Endothelial cell of umbilical vein (primary cell): ENCODE measurements at regions not wholly inside any gene's neighbourhood (a gene's known extent, or its start where the extent isn't known, plus 50 kb on each side); places are given as distances from the start of the nearest gene placed in this dataset.

ENCODE experiments used
- BruUV-seq: library from RNA; stranded (reverse); fragments of 400-500 nt; replicated peaks from 2 replicates; lab custom pipeline; 2021; lab: Mats Ljungman, UMichigan
- CTCF ChIA-PET: fragments of 300-600, 350-600 bp; sonication (Branson Sonifier 250); formaldehyde crosslinking; loops from one replicate; lab custom pipeline; 2021; ENCODE audit warnings: antibody characterized with exemption, inconsistent platforms; lab: Charles Lee
- POLR2A ChIA-PET: fragments of 300-600, 350-600 bp; sonication (Branson Sonifier 250); formaldehyde crosslinking; loops from one replicate; lab custom pipeline; 2021; ENCODE audit warnings: antibody characterized with exemption, inconsistent platforms; lab: Charles Lee
- DNase-seq: peaks from one replicate; pipeline ENCODE4 v3.0.0-alpha.2; 2011; ENCODE audit warnings: low read depth, low spot score
- FAIRE-seq: peaks from 2 replicates; lab custom pipeline; 2011; peaks lifted over from hg19 to GRCh38; lab: Jason Lieb, UNC
- H2AFZ ChIP-seq: 2 replicates; pipeline ENCODE4 v1.6.0; 2012; ENCODE audit warnings: low read depth, low read length, control low read depth, inconsistent platforms
- H3K27ac ChIP-seq: 2 replicates; pipeline ENCODE4 v1.5.1; 2011; ENCODE audit warnings: low read depth, mild to moderate bottlenecking, control low read depth, low read length, moderate library complexity; ENCODE audit not compliant: insufficient read depth
- H3K27me3 ChIP-seq, 2 experiments: 2 replicates each; pipeline versions ENCODE4 v1.6.0 to v1.6.1; 2011; ENCODE audit warnings: low read length in 2 of 2, mixed read lengths in 1 of 2; ENCODE audit not compliant: control insufficient read depth in 2 of 2, insufficient read depth in 2 of 2
- H3K36me3 ChIP-seq, 2 experiments: 2 replicates in 1 of 2; 3 replicates in 1 of 2; pipeline ENCODE4 v1.5.1; 2011; ENCODE audit warnings: low read length in 2 of 2, mild to moderate bottlenecking in 1 of 2, moderate library complexity in 1 of 2; ENCODE audit not compliant: control insufficient read depth in 2 of 2, insufficient read depth in 2 of 2; ENCODE audit errors: extremely low read depth in 1 of 2
- H3K4me1 ChIP-seq: 3 replicates; pipeline ENCODE4 v1.5.1; 2011; ENCODE audit warnings: mild to moderate bottlenecking, low read length; ENCODE audit not compliant: control insufficient read depth, insufficient read depth; ENCODE audit errors: extremely low read depth
- H3K4me2 ChIP-seq: 2 replicates; pipeline ENCODE4 v1.6.1; 2011; ENCODE audit warnings: low read length, control low read depth, mixed read lengths; ENCODE audit not compliant: insufficient read depth
- H3K4me3 ChIP-seq, 3 experiments: fragments of 200-600 bp in 1 of 3; sonication (generic), shearing (Covaris generic) in 1 of 3; replicated peaks in 1 of 3; 2 replicates each; pipeline ENCODE4 v1.5.1; 2011 to 2016; ENCODE audit warnings: control low read depth in 3 of 3, low read length in 3 of 3, mild to moderate bottlenecking in 2 of 3, inconsistent platforms in 1 of 3, low read depth in 1 of 3, moderate library complexity in 1 of 3; ENCODE audit not compliant: insufficient read depth in 1 of 3
- H3K79me2 ChIP-seq: 2 replicates; pipeline ENCODE4 v1.6.0; 2012; ENCODE audit warnings: low read length, inconsistent platforms; ENCODE audit not compliant: control insufficient read depth, insufficient read depth
- H3K9ac ChIP-seq: replicated peaks from 2 replicates; pipeline ENCODE3; 2011; ENCODE audit warnings: low read length, control low read depth; ENCODE audit not compliant: insufficient read depth; ENCODE audit errors: extremely low read depth
- H3K9me1 ChIP-seq: replicated peaks from 3 replicates; pipeline ENCODE4 v1.6.0; 2011; ENCODE audit warnings: mild to moderate bottlenecking, low read length; ENCODE audit not compliant: control insufficient read depth, insufficient read depth; ENCODE audit errors: extremely low read depth
- H3K9me3 ChIP-seq: replicated peaks from 2 replicates; pipeline ENCODE4 v1.5.1; 2012; ENCODE audit warnings: low read length, inconsistent platforms; ENCODE audit not compliant: control insufficient read depth, insufficient read depth
- H4K20me1 ChIP-seq: replicated peaks from 2 replicates; pipeline ENCODE3; 2011; ENCODE audit warnings: mild to moderate bottlenecking, low read length; ENCODE audit not compliant: control insufficient read depth, insufficient read depth; ENCODE audit errors: extremely low read depth
- CTCF ChIP-seq, 2 donors: IDR thresholded peaks; 1 replicate in 1 of 2; 2 replicates in 1 of 2; pipeline ENCODE4 v1.5.1; 2011; ENCODE audit warnings: low read length in 2 of 2, mild to moderate bottlenecking in 2 of 2, moderate library complexity in 2 of 2, control low read depth in 1 of 2, inconsistent platforms in 1 of 2, low read depth in 1 of 2; ENCODE audit not compliant: insufficient read depth in 1 of 2; ENCODE audit errors: extremely low read depth in 1 of 2
- EZH2 ChIP-seq: IDR thresholded peaks from 2 replicates; pipeline ENCODE4 v1.6.1; 2012; ENCODE audit warnings: borderline replicate concordance, low read depth, mild to moderate bottlenecking, moderate library complexity, low read length, inconsistent platforms; ENCODE audit not compliant: severe bottlenecking
- FOS ChIP-seq: IDR thresholded peaks from 2 replicates; pipeline ENCODE4 v1.6.1; 2011; ENCODE audit warnings: mild to moderate bottlenecking, low read length, moderate library complexity, borderline replicate concordance; ENCODE audit not compliant: insufficient read depth
- GATA2 ChIP-seq: IDR thresholded peaks from 2 replicates; pipeline ENCODE4 v1.7.0; 2011; ENCODE audit warnings: low read depth, mild to moderate bottlenecking, moderate library complexity, mixed read lengths, low read length; ENCODE audit not compliant: insufficient read length, insufficient read depth
- JUN ChIP-seq: IDR thresholded peaks from 2 replicates; pipeline ENCODE4 v1.6.1; 2011; ENCODE audit warnings: borderline replicate concordance, low read depth; ENCODE audit not compliant: insufficient read length, insufficient read depth
- MAX ChIP-seq: IDR thresholded peaks from 2 replicates; pipeline ENCODE4 v1.6.1; 2011; ENCODE audit not compliant: insufficient read depth, insufficient read length
- MYC ChIP-seq: IDR thresholded peaks from one replicate; pipeline ENCODE4 v1.6.1; 2011; ENCODE audit warnings: mild to moderate bottlenecking, low read depth, low read length
- POLR2A ChIP-seq: IDR thresholded peaks from 2 replicates; pipeline ENCODE4 v1.6.1; 2012; ENCODE audit warnings: low read depth, mild to moderate bottlenecking, control low read depth, low read length
- POLR2AphosphoS5 ChIP-seq: IDR thresholded peaks from 2 replicates; pipeline ENCODE4 v1.6.1; 2012; ENCODE audit warnings: low read depth, mild to moderate bottlenecking, control low read depth, low read length, moderate library complexity; ENCODE audit not compliant: insufficient read depth
- dilution Hi-C: fragments of 300-500 bp; cut with MboI; formaldehyde crosslinking; loops from one replicate; pipeline ENCODE4 v1.15.0; 2019; ENCODE audit warnings: low sequenced_read_pairs; ENCODE audit not compliant: extremely low pct_ligation_motif_present
- intact Hi-C: fragments of 100-400 bp; cut with micrococcal nuclease; formaldehyde crosslinking; loops from one replicate; pipeline ENCODE4 v1.10.0; 2022

- no peak overlapping the region for H2AFZ ChIP-seq
- no peaks in the 10 kb centered on the region for H4K20me1 ChIP-seq
- no peak for TF ChIP-seq MYC
- TF ChIP-seq FOS = no peak
- no peak for TF ChIP-seq MAX
- no peak for TF ChIP-seq CTCF (IDR thresholded peaks at IDR 0.05; ENCODE audit: extremely low read depth in 1 of 2, insufficient read depth in 1 of 2, low read depth in 1 of 2, low read length in 2 of 2)
- TF ChIP-seq POLR2AphosphoS5 = no peak
- TF ChIP-seq JUN = no peak
- TF ChIP-seq EZH2 = no peak
- no peak for TF ChIP-seq GATA2
- TF ChIP-seq POLR2A = no peak
- no peaks in the 10 kb centered on the region for H3K79me2 ChIP-seq
- dilution Hi-C loops = no loop called here
- intact Hi-C loops = no loop called here
- no peaks in the 10 kb centered on the region for H3K36me3 ChIP-seq
- no peak overlapping the region for H3K4me2 ChIP-seq
- H3K27ac ChIP-seq = no peak overlapping the region
- H3K27me3 ChIP-seq = no peaks in the 10 kb centered on the region
- no peak for DNase-seq
- no peak for FAIRE-seq
- no peaks in the 10 kb centered on the region for H3K4me1 ChIP-seq
- no peaks in the 10 kb centered on the region for H3K9me3 ChIP-seq
- no TSS peak for BruUV-seq
- H3K9me1 ChIP-seq = no peaks in the 10 kb centered on the region
- ChIA-PET POLR2A (no interaction called here), CTCF (no interaction called here)
- H3K4me3 ChIP-seq = no peak overlapping the region
- no peak overlapping the region for H3K9ac ChIP-seq
Observed at GRCh38 chr2:146455325-146455724, 1389.5 kb upstream of the ACVR2A start.
